ENCODE measurements at regions not wholly inside any gene's neighbourhood (a gene's known extent, or its start where the extent isn't known, plus 50 kb on each side); places are given as distances from the start of the nearest gene placed in this dataset.

DNA sequence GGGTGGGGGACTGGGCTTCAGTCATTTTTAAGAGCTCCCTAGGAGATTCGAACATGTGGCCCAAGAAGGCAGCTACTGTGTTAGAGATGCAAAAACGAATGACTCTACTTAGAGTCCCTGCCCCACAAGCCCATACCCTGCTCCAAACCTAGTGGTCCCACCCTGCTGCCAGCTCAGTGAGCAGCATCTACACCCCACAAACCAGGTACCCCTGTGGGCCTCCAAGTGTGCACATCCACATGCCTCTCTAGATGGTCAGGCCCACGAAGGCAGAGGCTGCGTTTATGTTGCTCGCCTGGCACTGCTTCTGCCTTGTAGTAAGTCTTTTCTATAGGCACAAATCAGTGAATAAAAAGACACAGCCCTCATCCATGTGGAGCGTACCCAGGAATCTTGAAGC, 112.6 kb downstream of the PDCL3 start:
- peaks cover 12% of the 10 kb centered on the region for H3K27me3 Mint-ChIP-seq (ENCODE audit: insufficient read depth, unreplicated experiment)
- ChIA-PET POLR2A (no interaction called here), CTCF (no interaction called here)
- TF ChIP-seq, protein P1, sequence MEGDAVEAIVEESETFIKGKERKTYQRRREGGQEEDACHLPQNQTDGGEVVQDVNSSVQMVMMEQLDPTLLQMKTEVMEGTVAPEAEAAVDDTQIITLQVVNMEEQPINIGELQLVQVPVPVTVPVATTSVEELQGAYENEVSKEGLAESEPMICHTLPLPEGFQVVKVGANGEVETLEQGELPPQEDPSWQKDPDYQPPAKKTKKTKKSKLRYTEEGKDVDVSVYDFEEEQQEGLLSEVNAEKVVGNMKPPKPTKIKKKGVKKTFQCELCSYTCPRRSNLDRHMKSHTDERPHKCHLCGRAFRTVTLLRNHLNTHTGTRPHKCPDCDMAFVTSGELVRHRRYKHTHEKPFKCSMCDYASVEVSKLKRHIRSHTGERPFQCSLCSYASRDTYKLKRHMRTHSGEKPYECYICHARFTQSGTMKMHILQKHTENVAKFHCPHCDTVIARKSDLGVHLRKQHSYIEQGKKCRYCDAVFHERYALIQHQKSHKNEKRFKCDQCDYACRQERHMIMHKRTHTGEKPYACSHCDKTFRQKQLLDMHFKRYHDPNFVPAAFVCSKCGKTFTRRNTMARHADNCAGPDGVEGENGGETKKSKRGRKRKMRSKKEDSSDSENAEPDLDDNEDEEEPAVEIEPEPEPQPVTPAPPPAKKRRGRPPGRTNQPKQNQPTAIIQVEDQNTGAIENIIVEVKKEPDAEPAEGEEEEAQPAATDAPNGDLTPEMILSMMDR (IDR thresholded peaks at IDR 0.05; ENCODE audit: insufficient read depth in 1 of 2, low read depth in 1 of 2, low read length in 1 of 2, severe bottlenecking in 1 of 2, unreplicated experiment in 1 of 2) = no peak
- no peak overlapping the region for H3K4me3 Mint-ChIP-seq (ENCODE audit: unreplicated experiment)
- no peaks in the 10 kb centered on the region for H3K36me3 Mint-ChIP-seq (ENCODE audit: insufficient read depth, unreplicated experiment)
- DNase-seq = no peak
- H3K36me3 ChIP-seq (ENCODE audit: control insufficient read depth, insufficient read depth, low read length) = no peaks in the 10 kb centered on the region
- no peaks in the 10 kb centered on the region for H3K9me3 Mint-ChIP-seq (ENCODE audit: unreplicated experiment)
- no peak overlapping the region for H3K27ac Mint-ChIP-seq (ENCODE audit: unreplicated experiment)
- no peaks in the 10 kb centered on the region for H3K9me3 ChIP-seq
- no peaks in the 10 kb centered on the region for H3K27me3 ChIP-seq (replicated peaks; ENCODE audit: control insufficient read depth, insufficient read depth, low read length)
- intact Hi-C loops (cut with micrococcal nuclease; ENCODE audit: unreplicated experiment) = no loop called here
- no peaks in the 10 kb centered on the region for H3K4me1 Mint-ChIP-seq (ENCODE audit: low read depth, unreplicated experiment)
- no TSS peak for BruUV-seq (replicated peaks)
- no peak overlapping the region for H3K4me3 ChIP-seq (ENCODE audit: low read depth, low read length)
- no peaks in the 10 kb centered on the region for H3K4me1 ChIP-seq

DNA sequence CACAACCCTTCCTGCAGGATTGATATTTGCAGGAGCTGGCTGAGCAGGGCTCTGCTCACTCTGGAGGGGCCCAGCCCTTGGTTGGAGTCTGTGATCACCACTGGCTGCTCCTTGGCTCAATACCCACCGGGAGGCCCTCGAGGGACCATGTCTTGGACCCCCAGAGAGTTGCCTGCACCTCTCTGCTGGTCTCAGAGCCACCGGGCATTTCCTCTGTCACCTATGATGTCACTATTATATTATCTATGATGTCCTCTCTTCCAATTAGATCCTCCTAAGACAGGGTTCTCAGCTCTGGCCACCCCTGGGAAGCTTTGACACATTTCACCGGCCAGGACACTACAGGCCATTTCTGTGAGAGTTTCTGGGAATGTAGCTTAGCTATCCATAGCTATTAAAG, 113.1 kb downstream of the PDCL3 start:
- H3K36me3 Mint-ChIP-seq (ENCODE audit: insufficient read depth, unreplicated experiment) = no peaks in the 10 kb centered on the region
- CTCF ChIA-PET = no interaction called here
- DNase-seq = no peak
- no peaks in the 10 kb centered on the region for H3K9me3 Mint-ChIP-seq (ENCODE audit: unreplicated experiment)
- POLR2A ChIA-PET = no interaction called here
- H3K4me1 Mint-ChIP-seq (ENCODE audit: low read depth, unreplicated experiment) = no peaks in the 10 kb centered on the region
- BruUV-seq (replicated peaks) = no TSS peak
- H3K27me3 ChIP-seq (replicated peaks; ENCODE audit: control insufficient read depth, insufficient read depth, low read length) = no peaks in the 10 kb centered on the region
- H3K36me3 ChIP-seq (ENCODE audit: control insufficient read depth, insufficient read depth, low read length) = no peaks in the 10 kb centered on the region
- TF ChIP-seq, protein P1 (IDR thresholded peaks at IDR 0.05; ENCODE audit: insufficient read depth in 1 of 2, low read depth in 1 of 2, low read length in 1 of 2, severe bottlenecking in 1 of 2, unreplicated experiment in 1 of 2) = no peak
- H3K4me1 ChIP-seq = no peaks in the 10 kb centered on the region
- H3K4me3 Mint-ChIP-seq (ENCODE audit: unreplicated experiment) = no peak overlapping the region
- H3K9me3 ChIP-seq = no peaks in the 10 kb centered on the region
- intact Hi-C loops (cut with micrococcal nuclease; ENCODE audit: unreplicated experiment) = no loop called here
- no peak overlapping the region for H3K27ac Mint-ChIP-seq (ENCODE audit: unreplicated experiment)
- no peak overlapping the region for H3K4me3 ChIP-seq (ENCODE audit: low read depth, low read length)
- peaks cover 7% of the 10 kb centered on the region for H3K27me3 Mint-ChIP-seq (ENCODE audit: insufficient read depth, unreplicated experiment)

DNA sequence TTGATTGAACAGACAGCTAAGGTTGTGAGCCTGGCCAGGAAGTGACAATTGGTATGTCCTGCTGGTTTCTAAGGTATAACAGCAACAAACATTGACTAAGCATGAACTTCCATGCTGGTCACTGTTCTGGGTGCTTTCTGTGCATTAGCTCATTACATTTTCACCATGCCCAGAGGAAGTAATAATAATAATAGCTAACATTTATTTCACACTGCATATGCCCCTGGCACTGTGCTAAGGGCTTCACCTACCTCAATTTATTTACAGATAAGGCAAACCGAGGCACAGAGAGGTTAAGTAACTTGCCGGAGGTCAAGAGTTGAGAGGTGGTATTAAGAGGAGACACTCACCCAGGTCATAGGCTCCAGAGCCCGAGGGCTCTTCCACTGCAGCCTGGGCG, 113.6 kb downstream of the PDCL3 start:
- no peaks in the 10 kb centered on the region for H3K9me3 Mint-ChIP-seq (ENCODE audit: unreplicated experiment)
- intact Hi-C loops (cut with micrococcal nuclease; ENCODE audit: unreplicated experiment) = no loop called here
- BruUV-seq (replicated peaks) = no TSS peak
- Histone ChIP-seq H3K4me3 (ENCODE audit: low read depth, low read length) (no peak overlapping the region), H3K27me3 (replicated peaks; ENCODE audit: control insufficient read depth, insufficient read depth, low read length) (no peaks in the 10 kb centered on the region), H3K4me1 (no peaks in the 10 kb centered on the region), H3K9me3 (no peaks in the 10 kb centered on the region), H3K36me3 (ENCODE audit: control insufficient read depth, insufficient read depth, low read length) (no peaks in the 10 kb centered on the region)
- H3K27me3 Mint-ChIP-seq (ENCODE audit: insufficient read depth, unreplicated experiment) = peaks cover 7% of the 10 kb centered on the region
- ChIA-PET POLR2A (no interaction called here), CTCF (no interaction called here)
- TF ChIP-seq, protein P1 (IDR thresholded peaks at IDR 0.05; ENCODE audit: insufficient read depth in 1 of 2, low read depth in 1 of 2, low read length in 1 of 2, severe bottlenecking in 1 of 2, unreplicated experiment in 1 of 2) = no peak
- H3K36me3 Mint-ChIP-seq (ENCODE audit: insufficient read depth, unreplicated experiment) = no peaks in the 10 kb centered on the region
- H3K4me3 Mint-ChIP-seq (ENCODE audit: unreplicated experiment) = no peak overlapping the region
- H3K27ac Mint-ChIP-seq (ENCODE audit: unreplicated experiment) = no peak overlapping the region
- H3K4me1 Mint-ChIP-seq (ENCODE audit: low read depth, unreplicated experiment) = no peaks in the 10 kb centered on the region
- no peak for DNase-seq
